HG03469 (cell line): ENCODE measurements at regions not wholly inside any gene's neighbourhood (a gene's known extent, or its start where the extent isn't known, plus 50 kb on each side); places are given as distances from the start of the nearest gene placed in this dataset.
A peak's percentile ranks its signal among the peaks of the same experiment; 100 is the strongest.
"Not testable (repeated sequence)": the region's sequence is repeated elsewhere in the genome, so short reads cannot be mapped to it uniquely, and the experiment has no call there.

ENCODE experiments used
- ATAC-seq: cut with Tn5 transposase; IDR thresholded peaks from one replicate; pipeline ENCODE4 v1.9.1; 2021; ENCODE audit warnings: mild to moderate bottlenecking, moderate library complexity, moderate number of reproducible peaks; ENCODE audit not compliant: unreplicated experiment

GRCh38 chrX:115840729-115841409 lies 279.9 kb downstream of the PLS3 start:
- ATAC-seq = not testable (repeated sequence)

- ATAC-seq = not testable (repeated sequence)
Observed at GRCh38 chrX:115850986-115851385, 290.0 kb downstream of the PLS3 start.

GRCh38 chrX:115853260-115853659 lies 292.3 kb downstream of the PLS3 start:
- ATAC-seq = not testable (repeated sequence)

- not testable (repeated sequence) for ATAC-seq
Observed at GRCh38 chrX:115881170-115881569, 289.4 kb upstream of the AGTR2 start.

- ATAC-seq = not testable (repeated sequence)
Observed at GRCh38 chrX:115884121-115884520, 286.4 kb upstream of the AGTR2 start.

GRCh38 chrX:115888041-115888440 lies 282.5 kb upstream of the AGTR2 start:
- ATAC-seq = not testable (repeated sequence)

GRCh38 chrX:115888519-115888918 lies 282.0 kb upstream of the AGTR2 start:
- ATAC-seq = not testable (repeated sequence)

GRCh38 chrX:115889121-115889890 lies 281.2 kb upstream of the AGTR2 start:
- no peak for ATAC-seq

GRCh38 chrX:115892056-115892708 lies 278.4 kb upstream of the AGTR2 start:
- ATAC-seq = no peak

- peak; percentile 43 for ATAC-seq
Observed at GRCh38 chrX:115892787-115893671, 277.5 kb upstream of the AGTR2 start.

- no peak for ATAC-seq
Observed at GRCh38 chrX:115894087-115894486, 276.5 kb upstream of the AGTR2 start.

- no peak for ATAC-seq
Observed at GRCh38 chrX:115895678-115896329, 274.7 kb upstream of the AGTR2 start.

GRCh38 chrX:115896362-115896761 lies 274.2 kb upstream of the AGTR2 start:
- ATAC-seq = no peak

- ATAC-seq = no peak
Observed at GRCh38 chrX:115897956-115898355, 272.6 kb upstream of the AGTR2 start.

- ATAC-seq = peak; percentile 70
Observed at GRCh38 chrX:115898382-115899001, 272.1 kb upstream of the AGTR2 start.

- no peak for ATAC-seq
Observed at GRCh38 chrX:115900425-115900824, 270.1 kb upstream of the AGTR2 start.

GRCh38 chrX:115901241-115901640 lies 269.3 kb upstream of the AGTR2 start:
- no peak for ATAC-seq

- no peak for ATAC-seq
Observed at GRCh38 chrX:115902995-115903394, 267.5 kb upstream of the AGTR2 start.

GRCh38 chrX:115906276-115906675 lies 264.3 kb upstream of the AGTR2 start:
- no peak for ATAC-seq

GRCh38 chrX:115906881-115907280 lies 263.7 kb upstream of the AGTR2 start:
- no peak for ATAC-seq
